Medulla oblongata (tissue), 1 donor: ENCODE measurements at regions not wholly inside any gene's neighbourhood (a gene's known extent, or its start where the extent isn't known, plus 50 kb on each side); places are given as distances from the start of the nearest gene placed in this dataset.
A peak's percentile ranks its signal among the peaks of the same experiment; 100 is the strongest.
"Not testable (repeated sequence)": the region's sequence is repeated elsewhere in the genome, so short reads cannot be mapped to it uniquely, and the experiment has no call there.

Experiments used
- DNase-seq: peaks from one replicate; pipeline ENCODE4 v3.0.0-alpha.2; 2015; ENCODE audit errors: extremely low spot score

DNA sequence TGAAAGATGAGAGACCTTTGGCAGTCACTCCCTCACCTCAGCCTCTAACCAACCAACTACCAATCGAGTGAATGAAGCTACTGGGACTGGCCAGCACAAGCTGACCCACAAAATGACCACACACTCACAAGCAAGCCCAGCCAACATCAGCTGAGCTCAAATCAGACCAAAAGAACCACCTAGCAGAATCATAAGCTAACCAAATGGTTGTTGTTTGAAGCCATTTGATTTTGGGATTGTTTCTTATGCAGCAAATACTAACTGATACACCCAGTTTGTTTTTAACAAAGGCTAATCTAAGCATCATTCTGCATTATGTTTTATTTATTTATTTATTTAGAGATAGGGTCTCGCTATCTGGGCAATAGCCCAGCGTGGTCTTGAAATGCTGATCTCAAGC lies 310.4 kb downstream of the SETD4 start:
- DNase-seq: no peak

DNA sequence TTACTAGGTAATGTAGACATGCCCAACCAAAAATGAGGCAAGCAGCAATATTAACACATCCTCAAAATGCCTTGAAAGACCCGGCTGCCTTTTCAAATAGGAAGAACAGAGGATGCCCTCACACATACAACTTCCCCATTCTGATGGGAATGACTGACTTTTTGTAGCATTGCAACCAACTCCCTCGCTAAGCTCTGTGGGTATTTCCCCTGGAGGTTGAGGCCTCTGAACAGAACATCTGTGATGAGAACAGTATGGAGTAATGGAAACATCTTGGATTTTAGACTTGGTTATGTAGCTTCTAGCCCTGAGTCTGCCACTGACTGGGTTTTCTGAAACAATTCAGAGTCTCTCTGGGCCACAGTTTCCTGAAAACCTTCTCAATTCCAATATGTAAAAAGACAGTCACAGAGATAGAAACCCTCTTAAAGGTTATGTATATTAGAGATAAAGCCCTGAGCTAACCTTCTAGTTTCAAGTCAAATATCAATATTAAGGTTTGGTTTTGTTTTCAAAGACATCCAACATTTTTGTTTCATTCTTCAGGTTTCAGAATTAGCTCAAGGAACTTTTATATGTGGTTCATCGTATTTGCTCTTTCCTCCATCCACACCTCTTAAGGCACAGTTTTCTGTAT lies 311.5 kb downstream of the SETD4 start:
- DNase-seq: peak; percentile 64

DNA sequence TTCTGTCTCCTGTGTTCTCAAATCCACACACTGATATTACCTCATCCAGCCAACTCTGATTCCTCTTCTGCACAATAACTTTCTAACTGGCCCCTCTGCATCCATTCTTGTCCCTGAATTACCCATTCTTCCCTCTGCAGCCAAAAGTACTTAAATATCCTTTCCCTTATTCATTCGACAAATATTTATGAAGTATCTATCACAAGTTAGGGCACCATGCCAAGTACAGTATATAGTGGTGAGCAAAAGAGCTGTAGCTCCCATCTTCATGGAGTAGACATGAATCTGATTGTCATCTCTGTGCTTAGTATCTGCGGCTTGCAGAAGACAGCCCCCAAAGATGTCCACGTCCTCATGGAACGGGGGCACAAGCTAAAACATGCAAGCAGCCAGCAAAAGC lies 316.8 kb downstream of the SETD4 start:
- DNase-seq: no peak

DNA sequence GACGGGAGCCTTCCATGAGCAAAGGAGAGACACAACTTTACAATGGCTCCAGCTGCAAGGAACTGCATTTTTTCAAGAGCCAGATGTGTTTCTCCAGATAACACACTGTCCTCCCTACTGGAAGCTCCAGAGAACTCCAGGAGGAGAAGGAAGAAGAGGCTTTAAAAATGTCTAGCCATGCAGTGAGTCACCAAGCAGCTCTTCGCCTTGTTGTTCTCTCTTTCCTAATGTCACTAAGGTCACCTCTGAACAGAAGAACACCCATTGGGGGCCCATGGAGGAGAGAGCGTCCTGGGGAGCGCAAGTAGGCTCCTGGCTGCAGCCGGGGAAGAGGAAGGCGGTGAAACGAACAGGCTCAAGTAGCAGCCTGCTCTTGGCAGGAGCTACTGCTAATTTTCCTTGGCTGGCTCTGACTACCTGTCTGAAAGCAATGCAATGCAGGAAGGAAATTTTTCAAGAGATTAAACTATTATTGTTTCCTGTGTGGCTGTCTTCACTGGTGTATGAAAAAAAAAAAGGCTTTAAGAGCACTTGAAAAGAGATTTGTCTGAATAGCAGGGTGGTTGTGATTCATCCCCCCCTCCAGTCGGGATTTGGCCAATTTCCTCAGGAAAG lies 321.9 kb downstream of the SETD4 start:
- DNase-seq: no peak

DNA sequence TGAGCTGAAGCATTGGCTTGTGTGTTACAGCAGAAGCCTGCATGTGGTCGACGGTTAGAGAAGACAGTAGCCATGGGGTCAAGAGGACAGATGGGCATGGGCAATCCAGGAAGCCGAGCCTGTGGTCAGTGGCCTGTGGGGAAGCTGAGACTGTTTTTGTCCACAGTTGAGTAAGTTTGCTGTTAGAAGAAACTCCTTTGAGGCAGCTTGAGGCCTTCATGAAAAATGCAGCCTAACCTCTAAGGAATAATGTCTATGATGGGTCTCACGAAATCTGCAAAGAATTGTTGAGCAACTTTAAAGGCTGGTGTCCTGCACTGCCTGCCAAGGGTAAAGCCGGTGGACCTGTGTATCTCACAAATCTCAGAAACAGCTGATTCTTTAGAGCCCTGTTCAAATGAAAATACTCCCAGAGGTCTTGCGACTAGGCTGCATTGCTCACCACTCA lies 322.4 kb downstream of the SETD4 start:
- peak; percentile 67 for DNase-seq

DNA sequence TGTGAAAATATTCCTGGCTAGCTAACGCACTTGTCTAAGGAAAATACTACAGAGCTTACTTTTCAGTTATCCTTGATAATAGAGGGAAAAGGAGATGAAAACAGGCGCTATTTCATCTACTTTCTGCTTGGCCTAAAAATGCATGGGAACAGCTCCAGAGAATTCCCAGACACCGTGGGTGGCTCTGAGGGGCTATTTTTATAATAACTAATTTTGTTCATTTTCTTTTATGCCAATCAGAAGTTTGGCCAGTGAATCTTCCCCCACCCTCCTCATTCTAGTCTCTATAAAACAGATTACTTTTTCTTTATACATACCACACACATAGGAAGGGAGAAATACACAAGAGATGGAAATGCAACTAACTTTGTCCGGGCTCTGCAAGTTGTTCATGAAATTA lies 322.9 kb downstream of the SETD4 start:
- DNase-seq: no peak

DNA sequence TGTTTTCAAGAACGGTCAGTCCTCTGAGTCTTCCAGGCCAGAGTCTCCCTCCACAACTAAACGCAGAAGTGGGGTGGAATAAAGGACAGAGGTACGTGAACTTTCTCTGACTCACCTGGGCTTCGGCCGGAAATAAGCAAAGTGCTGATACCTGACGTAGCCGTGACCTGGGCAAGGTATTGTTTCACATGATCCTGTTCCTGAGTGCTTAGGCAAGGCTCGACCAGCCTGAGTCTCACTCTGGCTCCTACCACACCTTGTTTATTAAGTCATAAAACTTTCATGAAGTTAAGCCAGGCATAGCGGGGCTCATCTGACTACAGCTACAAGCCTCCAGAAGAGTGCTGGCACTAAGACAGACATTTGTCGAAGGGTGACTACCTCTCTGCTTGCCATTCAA lies 327.5 kb downstream of the SETD4 start:
- no peak for DNase-seq

DNA sequence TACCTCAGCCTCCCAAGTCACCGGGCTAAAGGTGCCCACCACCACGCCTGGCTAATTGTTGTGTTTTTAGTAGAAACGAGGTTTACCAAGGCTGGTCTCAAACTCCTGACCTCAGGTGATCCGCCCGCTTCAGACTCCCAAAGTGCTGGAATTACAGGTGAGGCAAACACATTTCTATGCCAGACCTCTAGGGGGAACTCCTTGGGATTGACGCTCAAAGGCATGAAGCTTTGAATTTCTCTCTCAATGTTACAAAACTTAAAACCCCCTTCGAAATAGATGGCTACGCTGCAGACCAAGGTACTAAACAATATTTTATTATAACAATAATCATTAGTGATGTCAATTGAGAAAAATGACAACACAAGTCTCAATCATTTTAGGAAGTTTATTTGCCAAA lies 330.0 kb downstream of the SETD4 start:
- DNase-seq: no peak

DNA sequence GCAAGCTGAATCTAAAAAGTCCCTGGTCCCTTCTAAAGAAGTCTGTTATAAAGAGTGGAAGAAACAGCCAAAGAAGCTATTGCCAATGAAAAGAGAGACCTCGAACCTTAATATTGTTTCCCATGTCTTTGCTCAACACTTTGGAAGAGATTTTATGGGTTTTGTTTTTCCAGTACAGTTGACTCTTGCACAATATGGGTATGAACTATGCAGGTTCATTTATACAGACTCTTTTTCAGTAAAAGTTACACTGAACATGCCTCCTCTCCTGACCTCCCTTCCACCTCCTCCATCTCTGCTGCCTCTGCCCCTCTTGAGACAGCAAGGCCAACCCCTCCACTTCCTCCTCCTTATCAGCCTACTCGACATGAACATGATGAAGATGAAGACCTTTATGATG lies 332.5 kb downstream of the SETD4 start:
- DNase-seq: no peak

DNA sequence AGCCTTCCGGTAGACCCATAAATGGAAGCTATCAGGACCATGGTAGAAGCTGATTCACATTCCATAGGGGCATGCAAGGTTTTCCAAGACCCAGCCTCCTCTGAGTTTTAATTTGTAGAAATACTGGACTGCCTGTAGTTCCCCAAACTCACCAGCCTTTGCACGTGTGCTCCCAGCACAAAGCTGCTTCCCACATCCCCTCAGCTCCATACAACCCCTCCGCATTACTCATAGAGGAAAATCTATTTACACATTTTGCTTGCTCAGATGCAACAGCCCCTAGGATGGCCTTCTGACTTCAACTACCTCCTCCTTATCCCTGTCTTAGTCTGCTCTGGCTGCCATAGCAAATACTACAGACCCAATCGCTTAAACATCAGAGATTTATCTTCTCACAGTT lies 336.2 kb downstream of the SETD4 start:
- DNase-seq: peak; percentile 18

DNA sequence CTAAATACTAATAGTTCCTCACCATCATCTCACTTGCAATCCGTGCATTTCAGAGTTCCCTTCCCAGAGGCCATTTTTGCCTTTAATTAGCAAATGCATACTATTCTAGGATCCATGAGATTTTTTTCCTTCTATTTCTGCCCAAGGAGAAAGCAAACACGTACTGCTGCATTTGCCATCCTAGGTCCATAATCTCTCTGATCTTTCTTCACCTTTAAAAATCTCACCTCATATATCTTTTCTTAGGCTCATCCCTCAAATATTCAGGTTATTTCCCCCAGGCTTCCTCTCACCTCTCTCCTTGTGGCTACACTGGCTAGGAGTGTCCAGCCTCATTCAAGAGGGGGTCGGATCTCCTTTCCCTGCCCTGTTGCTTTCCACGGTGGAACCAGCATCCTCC lies 338.6 kb downstream of the SETD4 start:
- no peak for DNase-seq

DNA sequence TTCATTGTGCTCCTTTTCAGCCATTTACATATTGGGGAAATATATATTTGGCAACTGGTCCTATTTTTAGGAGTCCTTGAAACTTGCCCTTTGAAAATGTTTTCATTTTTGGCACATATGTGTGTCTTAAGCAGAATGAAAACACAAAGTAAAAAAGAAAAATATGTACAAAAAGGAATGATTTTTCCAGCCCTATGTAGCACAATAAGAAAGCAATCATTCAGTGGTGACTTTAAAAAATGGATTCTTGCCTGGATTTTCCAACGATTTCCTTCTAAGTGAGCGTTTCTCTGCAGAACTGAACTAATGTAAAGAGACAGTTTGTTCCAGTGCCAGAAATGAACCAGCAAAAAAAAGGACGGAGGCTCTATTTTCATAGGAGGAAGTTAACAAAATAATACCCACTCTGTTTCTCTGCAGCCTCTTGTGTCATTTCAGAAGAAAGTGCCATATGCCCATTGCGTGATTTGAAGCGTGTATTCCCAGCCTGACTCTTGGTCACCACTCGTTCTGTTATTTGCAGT lies 340.1 kb downstream of the SETD4 start:
- peak; percentile 84 for DNase-seq

DNA sequence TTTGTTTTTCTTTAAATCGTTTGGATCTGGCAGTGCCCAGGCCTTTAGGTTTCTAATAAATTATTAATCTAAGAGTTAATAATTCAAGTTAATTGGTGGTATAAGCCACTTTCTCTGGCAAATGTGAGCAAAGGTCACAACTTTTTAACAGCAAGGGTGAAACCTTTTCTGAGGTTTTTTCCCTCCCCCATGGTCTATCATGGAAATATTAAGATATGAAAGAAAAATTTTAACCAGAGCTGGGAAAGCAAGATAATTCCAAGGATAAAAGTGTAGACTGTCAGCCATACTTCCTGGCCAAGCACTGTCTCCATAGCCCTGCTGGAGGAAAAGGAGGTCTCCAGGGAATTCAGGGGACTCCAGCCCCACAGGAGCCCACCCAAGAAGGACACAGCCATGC lies 341.2 kb downstream of the SETD4 start:
- DNase-seq: no peak

DNA sequence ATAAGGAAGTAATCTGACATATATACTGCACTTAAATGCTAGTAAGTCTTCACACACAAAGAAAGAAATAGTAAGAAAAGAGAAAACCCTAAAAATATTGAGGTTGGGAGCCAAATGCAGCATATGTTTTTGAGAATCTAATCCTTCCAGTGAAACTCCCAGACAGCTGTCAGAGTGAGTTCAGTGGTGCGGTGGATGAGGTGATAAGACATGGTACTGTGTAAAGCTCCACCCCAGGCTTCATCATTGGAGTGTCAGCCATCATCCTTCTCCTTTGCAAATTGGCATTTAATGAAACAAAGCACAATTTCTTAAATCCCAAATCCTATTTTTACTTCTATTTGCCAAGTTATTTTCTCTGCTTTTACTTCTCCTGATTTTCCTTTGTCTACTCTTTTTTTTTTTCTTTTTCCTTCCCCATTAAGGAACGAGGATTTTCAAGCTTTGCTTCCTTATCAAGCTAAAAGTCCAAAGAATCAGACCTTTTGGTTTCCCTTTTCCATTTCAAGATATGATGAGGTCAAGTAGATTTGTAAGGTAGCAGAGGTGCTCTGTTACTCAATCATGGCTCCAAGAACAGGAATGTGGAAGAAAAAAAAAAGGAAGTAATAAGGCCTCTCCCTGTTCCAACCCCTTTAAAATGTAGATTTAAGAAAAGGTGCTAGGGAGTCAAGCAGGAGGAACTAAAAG lies 343.3 kb downstream of the SETD4 start:
- DNase-seq: no peak

DNA sequence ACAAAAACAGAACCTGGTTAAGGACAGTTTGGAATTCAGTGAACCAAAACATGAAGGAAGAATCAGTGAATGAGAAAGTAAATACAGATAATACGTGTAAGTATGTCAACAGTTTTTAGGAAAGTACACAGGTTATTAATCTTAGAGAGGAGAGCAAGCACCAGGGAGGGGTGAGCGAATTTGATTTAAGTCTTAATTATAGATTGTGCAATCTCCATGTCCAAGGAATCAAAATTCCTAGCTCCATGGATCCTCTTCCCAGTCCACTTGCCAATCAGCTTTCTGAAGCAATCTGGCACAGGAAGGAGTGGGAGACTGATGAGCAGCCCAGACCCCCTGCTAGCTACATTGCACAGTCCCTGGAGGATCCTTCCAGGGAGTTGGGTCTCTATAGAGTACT lies 346.4 kb downstream of the SETD4 start:
- DNase-seq: no peak

DNA sequence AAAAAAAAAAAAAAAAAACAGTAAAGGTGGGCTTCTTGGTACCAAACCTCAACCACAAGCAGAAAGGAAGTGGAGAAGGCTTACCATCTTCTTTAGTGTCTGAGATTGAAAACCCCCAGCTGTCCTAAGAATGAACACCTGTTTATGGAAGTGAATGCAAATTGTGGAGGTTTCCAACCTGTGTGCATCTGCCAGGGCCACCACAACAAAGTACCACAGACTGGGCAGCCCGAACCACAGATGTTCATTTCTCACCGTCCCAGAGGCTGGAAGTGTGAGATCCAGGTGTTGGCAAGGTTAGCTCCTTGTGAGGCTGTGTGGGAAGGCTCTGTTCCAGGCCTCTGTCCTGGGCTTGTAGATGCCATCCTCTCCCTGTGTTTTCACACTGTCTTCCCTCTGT lies 348.7 kb downstream of the SETD4 start:
- no peak for DNase-seq

DNA sequence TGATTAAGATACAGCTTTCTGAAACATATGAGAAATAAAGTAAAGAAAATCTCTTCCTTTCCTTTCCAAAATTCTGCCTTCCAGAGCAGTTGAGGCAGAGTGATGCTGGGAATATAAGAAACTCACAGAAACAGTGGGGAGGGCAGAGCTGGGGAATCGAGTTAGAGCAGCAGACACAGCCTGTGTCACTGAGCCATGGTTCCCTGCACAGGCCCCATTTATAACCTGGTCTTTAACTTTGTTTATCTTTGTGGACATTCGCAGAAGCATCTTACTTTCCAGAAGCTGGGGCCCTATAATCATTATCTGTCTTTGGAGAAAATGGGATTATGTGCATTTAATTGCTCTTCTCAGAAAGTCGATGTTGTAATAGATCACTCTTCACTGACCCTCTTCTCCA lies 349.1 kb downstream of the SETD4 start:
- no peak for DNase-seq

DNA sequence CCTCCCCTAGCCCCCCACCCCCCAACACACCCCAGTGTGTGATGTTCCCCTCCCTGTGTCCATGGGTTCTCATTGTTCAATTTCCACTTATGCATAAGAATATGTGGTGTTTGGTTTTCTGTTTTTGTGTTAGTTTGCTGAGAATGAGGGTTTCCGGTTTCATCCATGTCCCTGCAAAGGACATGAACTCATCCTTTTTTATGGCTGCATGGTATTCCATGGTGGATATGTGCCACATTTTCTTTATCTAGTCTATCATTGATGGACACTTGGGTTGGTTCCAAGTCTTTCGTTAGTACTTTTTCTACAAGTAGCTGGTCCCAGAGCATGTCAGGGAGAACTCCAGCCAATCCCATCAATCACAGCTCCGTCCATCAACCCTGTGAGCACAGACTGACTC lies 350.3 kb downstream of the SETD4 start:
- DNase-seq: not testable (repeated sequence)

DNA sequence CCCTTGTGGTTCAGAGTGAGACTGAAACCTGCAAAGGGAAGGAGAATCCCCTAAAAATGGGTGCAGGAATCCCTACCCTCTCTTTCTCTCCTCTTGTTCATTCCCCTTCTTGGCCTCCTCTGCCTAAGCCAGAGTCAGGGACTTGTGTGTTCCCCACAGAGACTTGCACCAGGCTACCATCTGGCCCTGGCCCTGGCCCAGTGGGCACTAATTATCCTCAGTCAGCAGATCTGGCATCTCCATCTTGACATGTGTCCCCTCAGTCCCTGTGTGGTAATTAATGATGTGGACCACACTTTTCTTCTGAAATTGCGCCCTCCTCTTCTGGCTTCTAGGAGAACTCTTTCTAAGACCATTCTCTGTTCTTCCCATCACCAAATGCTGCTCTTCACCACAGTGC lies 354.4 kb downstream of the SETD4 start:
- no peak for DNase-seq

DNA sequence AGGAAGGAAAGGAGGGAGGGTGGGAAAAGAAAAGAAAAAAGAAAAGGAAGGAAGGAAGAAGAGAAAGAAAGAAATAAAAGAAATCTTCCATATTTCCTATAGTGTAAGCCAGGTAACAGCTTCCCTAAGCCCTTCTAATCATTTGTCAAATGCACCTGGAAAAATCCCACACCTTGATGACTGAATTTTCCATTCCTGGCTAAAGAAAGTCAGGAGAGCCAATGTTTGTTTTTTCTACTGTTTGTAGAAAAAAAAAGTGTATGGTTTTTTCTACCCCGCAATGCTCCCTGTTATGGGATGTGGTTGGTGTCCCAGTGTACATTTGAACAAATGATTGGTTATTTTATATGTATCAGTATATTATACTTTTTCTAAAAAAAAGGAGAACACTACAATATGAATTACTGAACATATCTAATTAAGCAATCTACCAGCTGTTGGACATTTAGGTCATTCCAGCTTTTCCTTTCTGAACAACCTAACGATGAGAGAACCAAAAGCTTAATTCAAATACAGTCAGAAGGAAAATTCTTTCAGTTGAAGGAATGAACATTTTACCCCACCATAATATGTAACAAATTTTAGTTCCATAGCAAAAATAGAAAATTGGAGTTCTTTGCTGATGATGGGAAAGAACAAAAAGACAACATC lies 355.0 kb downstream of the SETD4 start:
- no peak for DNase-seq

DNA sequence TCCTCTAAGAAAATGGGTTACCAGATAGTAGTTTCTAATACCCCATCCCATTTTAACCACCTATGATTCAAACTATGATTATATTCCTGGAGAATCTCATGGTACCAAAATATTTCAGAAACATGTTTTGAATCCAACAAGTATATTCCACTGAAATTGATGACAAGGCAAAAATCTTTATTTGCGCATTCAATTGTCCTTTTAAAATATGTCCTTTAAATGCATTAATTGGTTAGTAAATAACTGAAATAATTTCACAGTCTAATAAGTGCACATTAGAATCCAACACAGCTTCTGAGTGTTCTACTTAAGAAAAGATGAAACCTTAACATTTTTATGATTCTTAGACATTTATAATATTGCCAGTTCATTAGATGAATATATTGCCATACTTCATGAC lies 356.6 kb downstream of the SETD4 start:
- no peak for DNase-seq

DNA sequence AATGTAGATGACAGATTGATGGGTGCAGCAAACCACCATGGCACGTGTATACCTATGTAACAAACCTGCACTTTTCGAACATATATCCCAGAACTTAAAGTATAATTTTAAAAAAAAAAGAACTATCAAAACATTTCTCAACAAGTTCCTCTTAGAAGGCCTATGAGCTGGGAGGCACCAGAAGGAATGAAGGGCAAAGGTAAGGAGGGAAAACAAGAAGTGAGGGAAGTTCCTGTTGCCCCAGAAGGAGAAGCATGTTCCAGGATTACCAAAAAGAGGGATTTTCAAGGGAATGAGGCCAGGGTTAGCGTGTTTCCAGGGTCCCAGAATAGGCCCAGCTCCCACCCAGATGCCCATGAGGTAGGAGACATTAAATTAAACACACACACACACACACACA lies 361.0 kb downstream of the SETD4 start:
- no peak for DNase-seq
